SH-SY5Y (cell line): ENCODE measurements at regions not wholly inside any gene's neighbourhood (a gene's known extent, or its start where the extent isn't known, plus 50 kb on each side); places are given as distances from the start of the nearest gene placed in this dataset.

Source experiments
- GATA2 ChIP-seq: IDR thresholded peaks from 2 replicates; pipeline ENCODE4 v1.6.1; 2011; ENCODE audit warnings: mild to moderate bottlenecking, low read depth, low read length
- GATA3 ChIP-seq: IDR thresholded peaks from 2 replicates; pipeline ENCODE4 v1.6.1; 2011; ENCODE audit warnings: low read depth, mild to moderate bottlenecking, low read length, moderate library complexity

DNA sequence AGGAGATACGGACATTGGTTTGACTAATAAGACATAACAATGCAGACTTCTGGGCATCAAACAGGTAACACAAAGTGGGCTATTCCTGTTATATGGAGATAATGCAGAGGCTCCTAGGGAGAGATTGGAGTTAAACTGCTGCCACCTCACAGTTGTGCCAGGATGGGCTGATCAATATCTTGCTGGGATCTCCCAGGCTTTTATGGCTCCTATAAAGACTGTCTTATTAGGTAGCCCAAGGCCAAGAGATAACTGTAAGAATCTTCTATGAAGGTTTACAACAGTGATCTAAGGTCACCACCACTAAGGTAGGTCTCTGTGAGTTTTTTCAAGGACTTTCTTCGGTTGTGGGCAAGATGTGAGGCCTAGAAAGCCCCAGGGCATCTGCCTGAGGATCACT is 345.8 kb downstream of the KLF5 start:
- TF ChIP-seq GATA2 (no peak), GATA3 (no peak)
